ENCODE measurements at regions not wholly inside any gene's neighbourhood (a gene's known extent, or its start where the extent isn't known, plus 50 kb on each side); places are given as distances from the start of the nearest gene placed in this dataset.

GRCh38 chr5:100974082-100974481 is 71.0 kb upstream of the ST8SIA4 start:
- TF ChIP-seq CTCF (conservative IDR thresholded peaks at IDR 0.05; ENCODE audit: low read depth, low read length) (no peak), EZH2 (IDR thresholded peaks at IDR 0.05; ENCODE audit: borderline replicate concordance, low read depth, low read length, poor library complexity, severe bottlenecking) (no peak)

Data from A673 (cell line).